Hepatocyte (in vitro differentiated cells): ENCODE measurements at regions not wholly inside any gene's neighbourhood (a gene's known extent, or its start where the extent isn't known, plus 50 kb on each side); places are given as distances from the start of the nearest gene placed in this dataset.

Experiments
- CTCF ChIP-seq: fragments of 200-600 bp; sonication (generic); IDR thresholded peaks from 2 replicates; pipeline ENCODE4 v1.5.1; 2016; ENCODE audit warnings: antibody characterized with exemption, mild to moderate bottlenecking; ENCODE audit not compliant: poor library complexity
- EZH2 ChIP-seq: fragments of 200-600 bp; sonication (generic); IDR thresholded peaks from 2 replicates; pipeline ENCODE4 v1.6.1; 2016; ENCODE audit warnings: antibody characterized with exemption, mild to moderate bottlenecking, borderline replicate concordance
- EZH2phosphoT487 ChIP-seq: fragments of 200-600 bp; sonication (generic); IDR thresholded peaks from one replicate; pipeline ENCODE4 v1.6.1; 2018; ENCODE audit warnings: antibody characterized with exemption, mild to moderate bottlenecking, low read depth, moderate library complexity; ENCODE audit not compliant: unreplicated experiment, severe bottlenecking

DNA sequence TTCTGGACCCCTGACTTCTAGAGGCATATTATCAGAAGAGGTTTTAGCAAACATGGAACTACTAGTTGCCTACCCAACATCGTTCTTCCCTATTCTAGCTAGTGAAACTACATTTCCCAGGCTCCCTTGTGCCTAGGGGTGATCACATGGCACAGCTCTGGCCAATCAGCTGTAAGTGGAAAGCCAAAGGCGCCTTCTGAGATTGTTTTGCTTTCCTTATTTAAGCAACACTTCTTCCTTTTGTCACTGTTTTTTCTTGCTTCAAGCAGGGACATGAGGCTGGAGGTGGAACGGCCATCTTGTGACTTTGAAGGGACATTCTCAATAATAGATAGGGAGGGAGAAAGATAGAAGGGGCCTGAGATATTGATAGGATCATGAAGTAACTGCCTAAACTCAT is 136.7 kb downstream of the ZNF664 start:
- TF ChIP-seq CTCF: no peak
- TF ChIP-seq EZH2: no peak
- no peak for TF ChIP-seq EZH2phosphoT487
